HepG2 (cell line): ENCODE measurements at regions not wholly inside any gene's neighbourhood (a gene's known extent, or its start where the extent isn't known, plus 50 kb on each side); places are given as distances from the start of the nearest gene placed in this dataset.

ENCODE experiments used
- CTCF ChIP-seq: sonication (generic); formaldehyde crosslinking; IDR thresholded peaks from 2 replicates; pipeline ENCODE4 v1.5.0; 2020; ENCODE audit warnings: mild to moderate bottlenecking, missing genetic modification reagents, moderate library complexity
- RERE ChIP-seq: IDR thresholded peaks from 2 replicates; pipeline ENCODE4 v1.6.1; 2016; ENCODE audit warnings: low read depth, missing genetic modification reagents, missing compliant biosample characterization
- ZFP36 ChIP-seq: fragments of 150-350 bp; IDR thresholded peaks from 2 replicates; pipeline ENCODE4 v1.6.1; 2018; ENCODE audit warnings: borderline replicate concordance, low read length, low read depth; ENCODE audit not compliant: partially characterized antibody
- ZMYM4 ChIP-seq: sonication (generic); formaldehyde crosslinking; IDR thresholded peaks from 2 replicates; pipeline ENCODE4 v1.8.1; 2023; ENCODE audit warnings: mild to moderate bottlenecking, missing genetic modification reagents
- ZNF343 ChIP-seq: sonication (generic); formaldehyde crosslinking; IDR thresholded peaks from 2 replicates; pipeline ENCODE4 v1.4.0; 2020; ENCODE audit warnings: mild to moderate bottlenecking, missing genetic modification reagents
- ZNF430 ChIP-seq: sonication (generic); formaldehyde crosslinking; IDR thresholded peaks from 2 replicates; pipeline ENCODE4 v1.9.0; 2021; ENCODE audit warnings: mild to moderate bottlenecking, missing genetic modification reagents

GRCh38 chr19:31127134-31127967 lies 221.9 kb downstream of the TSHZ3 start:
- TF ChIP-seq ZFP36 (no peak), ZNF343 (CRISPR knock-in tag) (no peak), RERE (CRISPR knock-in tag) (no peak), ZNF430 (no peak), CTCF (no peak), ZMYM4 (CRISPR knock-in tag) (no peak)
